Endodermal cell (in vitro differentiated cells): ENCODE measurements at regions not wholly inside any gene's neighbourhood (a gene's known extent, or its start where the extent isn't known, plus 50 kb on each side); places are given as distances from the start of the nearest gene placed in this dataset.

Source experiments
- DNase-seq: peaks from one replicate; pipeline ENCODE4 v3.0.0-alpha.2; 2017
- H3K27ac ChIP-seq: 2 replicates; pipeline ENCODE4 v1.5.1; 2013; ENCODE audit warnings: mild to moderate bottlenecking, low read depth, low read length, moderate library complexity
- H3K27me3 ChIP-seq: 2 replicates; pipeline ENCODE4 v1.6.1; 2013; ENCODE audit warnings: mild to moderate bottlenecking, low read length, moderate library complexity; ENCODE audit not compliant: insufficient read depth, control insufficient read depth, poor library complexity, severe bottlenecking
- H3K36me3 ChIP-seq: 2 replicates; pipeline ENCODE4 v1.7.0; 2013; ENCODE audit warnings: mild to moderate bottlenecking, low read length, moderate library complexity; ENCODE audit not compliant: control insufficient read depth, insufficient read depth
- H3K4me1 ChIP-seq: one replicate; pipeline ENCODE4 v1.7.0; 2013; ENCODE audit warnings: low read length; ENCODE audit not compliant: control insufficient read depth, insufficient read depth
- H3K4me3 ChIP-seq: 2 replicates; pipeline ENCODE4 v1.5.1; 2013; ENCODE audit warnings: mild to moderate bottlenecking, low read length, moderate library complexity
- H3K9ac ChIP-seq: 2 replicates; pipeline ENCODE4 v1.6.1; 2013; ENCODE audit warnings: mild to moderate bottlenecking, low read length, moderate library complexity; ENCODE audit not compliant: poor library complexity, severe bottlenecking; ENCODE audit errors: extremely low read depth
- H3K9me3 ChIP-seq: 2 replicates; pipeline ENCODE4 v1.6.1; 2013; ENCODE audit warnings: mild to moderate bottlenecking, low read length, moderate library complexity; ENCODE audit not compliant: control insufficient read depth
- H3K27ac Mint-ChIP-seq: 2 replicates; pipeline ENCODE4 v1.8.0; 2020; ENCODE audit warnings: mixed read lengths
- H3K27me3 Mint-ChIP-seq: 2 replicates; pipeline ENCODE4 v1.8.0; 2021; ENCODE audit warnings: mild to moderate bottlenecking, mixed read lengths; ENCODE audit not compliant: insufficient read depth
- H3K36me3 Mint-ChIP-seq: 2 replicates; pipeline ENCODE4 v1.8.0; 2020; ENCODE audit warnings: low read depth, mixed read lengths
- H3K4me1 Mint-ChIP-seq: 2 replicates; pipeline ENCODE4 v1.8.0; 2020; ENCODE audit warnings: mixed read lengths
- H3K4me3 Mint-ChIP-seq: 2 replicates; pipeline ENCODE4 v1.8.0; 2020; ENCODE audit warnings: mild to moderate bottlenecking, moderate library complexity, mixed read lengths
- H3K9me3 Mint-ChIP-seq: 2 replicates; pipeline ENCODE4 v1.8.0; 2020; ENCODE audit warnings: mild to moderate bottlenecking, mixed read lengths
- CTCF ChIP-seq: fragments of 200-600 bp; sonication (generic); conservative IDR thresholded peaks from 2 replicates; pipeline ENCODE4 v1.5.0; 2021; ENCODE audit warnings: antibody characterized with exemption, mild to moderate bottlenecking
- WGBS, 2 experiments: methylation state at CpG; one replicate each; pipeline versions ENCODE4 v1.1.5 to v1.1.7; 2013; ENCODE audit warnings: missing lambda C conversion rate in 2 of 2, mixed read lengths in 1 of 2; ENCODE audit not compliant: insufficient coverage in 1 of 2, insufficient read length in 1 of 2; 5-methylcytosine and 5-hydroxymethylcytosine counted together

DNA sequence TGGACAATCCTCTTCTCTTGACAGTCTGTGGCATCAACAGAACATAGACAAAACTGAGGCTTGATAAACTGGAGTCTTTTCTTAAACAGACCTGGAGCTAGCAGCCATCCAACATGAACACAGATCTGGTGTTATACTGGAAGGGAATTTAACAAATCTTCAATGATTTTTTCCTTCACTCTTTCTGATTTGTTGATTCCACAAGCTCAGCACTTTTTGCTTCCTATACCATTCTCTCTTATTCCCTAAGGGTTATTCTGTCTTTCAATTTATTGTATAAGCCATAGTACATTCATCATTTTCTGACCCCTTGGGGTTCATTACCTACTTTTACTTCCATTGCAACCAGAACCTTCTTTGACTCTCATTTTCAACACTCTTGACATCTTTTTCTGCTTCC is 1255.6 kb downstream of the NLGN4Y start:
- Histone ChIP-seq H3K36me3 (no peaks in the 10 kb centered on the region), H3K9me3 (peaks cover 7% of the 10 kb centered on the region)

DNA sequence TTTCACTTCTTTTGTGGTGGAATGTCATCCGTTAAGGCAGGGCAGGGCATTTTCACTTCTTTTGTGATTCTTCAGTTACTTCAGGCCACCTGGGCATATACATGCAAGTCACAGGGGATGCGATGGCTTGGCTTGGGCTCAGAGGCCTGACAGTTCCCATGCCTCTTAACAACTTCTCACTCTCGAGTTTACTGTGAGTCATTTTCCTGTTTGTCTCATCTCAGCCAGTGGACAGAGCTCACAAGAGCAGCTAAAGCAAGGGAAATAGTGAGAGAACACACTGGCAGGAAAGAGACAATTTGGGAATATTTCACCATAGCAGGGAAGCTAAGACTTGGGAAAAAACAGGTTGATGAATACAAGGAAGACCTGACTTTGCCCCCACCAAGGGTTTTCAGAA is 1275.7 kb downstream of the NLGN4Y start:
- TF ChIP-seq CTCF, result no peak
- WGBS, 2 experiments, result 16% methylated on average over 3 of the region's 3 CpGs; no CpG with 5 or more reads in 1 of the 2 experiments
- H3K9me3 Mint-ChIP-seq, result no peaks in the 10 kb centered on the region
- no peaks in the 10 kb centered on the region for H3K36me3 Mint-ChIP-seq
- no peaks in the 10 kb centered on the region for H3K4me1 Mint-ChIP-seq
- no peaks in the 10 kb centered on the region for H3K27me3 Mint-ChIP-seq
- no peaks in the 10 kb centered on the region for H3K36me3 ChIP-seq
- no peak overlapping the region for H3K27ac Mint-ChIP-seq
- H3K9ac ChIP-seq, result no peak overlapping the region
- no peak overlapping the region for H3K27ac ChIP-seq
- H3K4me3 ChIP-seq, result no peak overlapping the region
- no peaks in the 10 kb centered on the region for H3K9me3 ChIP-seq
- H3K27me3 ChIP-seq, result no peaks in the 10 kb centered on the region
- no peak for DNase-seq
- H3K4me1 ChIP-seq, result no peaks in the 10 kb centered on the region
- H3K4me3 Mint-ChIP-seq, result no peak overlapping the region

More for the DNA sequence above, 1255.6 kb downstream of the NLGN4Y start:
- H3K9ac ChIP-seq, result no peak overlapping the region
- TF ChIP-seq CTCF, result no peak
- H3K27ac ChIP-seq, result no peak overlapping the region
- no peaks in the 10 kb centered on the region for H3K27me3 ChIP-seq
- no peaks in the 10 kb centered on the region for H3K27me3 Mint-ChIP-seq
- H3K4me3 Mint-ChIP-seq, result no peak overlapping the region
- no peak for DNase-seq
- no peaks in the 10 kb centered on the region for H3K4me1 ChIP-seq
- H3K9me3 Mint-ChIP-seq, result no peaks in the 10 kb centered on the region
- H3K27ac Mint-ChIP-seq, result no peak overlapping the region
- H3K4me3 ChIP-seq, result no peak overlapping the region
- no peaks in the 10 kb centered on the region for H3K4me1 Mint-ChIP-seq
- H3K36me3 Mint-ChIP-seq, result no peaks in the 10 kb centered on the region

- H3K27me3 ChIP-seq, result no peaks in the 10 kb centered on the region
- H3K4me3 Mint-ChIP-seq, result no peak overlapping the region
Observed at GRCh38 chrY:15805985-15806384, 1281.7 kb downstream of the NLGN4Y start.

More at GRCh38 chrY:15805985-15806384, 1281.7 kb downstream of the NLGN4Y start:
- H3K27ac Mint-ChIP-seq, result no peak overlapping the region
- Histone ChIP-seq H3K27ac (no peak overlapping the region), H3K9me3 (no peaks in the 10 kb centered on the region), H3K9ac (no peak overlapping the region), H3K36me3 (no peaks in the 10 kb centered on the region), H3K4me3 (no peak overlapping the region), H3K4me1 (no peaks in the 10 kb centered on the region)
- TF ChIP-seq CTCF, result no peak
- no peaks in the 10 kb centered on the region for H3K9me3 Mint-ChIP-seq
- no peaks in the 10 kb centered on the region for H3K27me3 Mint-ChIP-seq
- no peaks in the 10 kb centered on the region for H3K36me3 Mint-ChIP-seq
- H3K4me1 Mint-ChIP-seq, result no peaks in the 10 kb centered on the region
- DNase-seq, result no peak
